ENCODE measurements at regions not wholly inside any gene's neighbourhood (a gene's known extent, or its start where the extent isn't known, plus 50 kb on each side); places are given as distances from the start of the nearest gene placed in this dataset.
"Not testable (repeated sequence)": the region's sequence is repeated elsewhere in the genome, so short reads cannot be mapped to it uniquely, and the experiment has no call there.

GRCh38 chr4:8972635-8973034 lies 101.0 kb upstream of the HMX1 start:
- not testable (repeated sequence) for DNase-seq

GRCh38 chr4:8965896-8966295 lies 94.3 kb upstream of the HMX1 start:
- not testable (repeated sequence) for DNase-seq

- not testable (repeated sequence) for DNase-seq
Observed at GRCh38 chr4:8964201-8964788, 92.7 kb upstream of the HMX1 start.

- DNase-seq: not testable (repeated sequence)
Observed at GRCh38 chr4:8963533-8963932, 91.9 kb upstream of the HMX1 start.

- DNase-seq: peak; percentile 54 to 82 (median 54)
Observed at GRCh38 chr4:8961343-8961742, 89.7 kb upstream of the HMX1 start.

GRCh38 chr4:8959471-8959870 lies 87.8 kb upstream of the HMX1 start:
- DNase-seq: not testable (repeated sequence)

DNA sequence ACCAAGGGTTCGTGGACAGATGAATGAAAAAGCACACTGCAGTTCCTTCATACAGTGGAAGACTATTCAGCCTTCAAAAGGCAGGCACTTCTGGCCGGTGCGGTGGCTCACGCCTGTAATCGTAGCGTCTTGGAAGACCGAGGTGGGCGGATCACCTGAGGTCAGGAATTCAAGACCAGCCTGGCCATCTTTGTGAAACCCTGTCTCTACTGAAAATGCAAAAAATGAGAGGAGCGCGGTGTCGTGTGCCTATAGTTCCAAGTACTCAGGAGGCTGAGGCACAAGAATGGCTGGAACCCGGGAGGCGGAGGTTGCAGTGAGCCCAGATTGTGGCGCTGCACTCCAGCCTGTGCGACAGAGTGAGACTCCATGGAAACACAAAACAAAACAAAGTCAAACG lies 82.4 kb upstream of the HMX1 start:
- DNase-seq: not testable (repeated sequence)

DNA sequence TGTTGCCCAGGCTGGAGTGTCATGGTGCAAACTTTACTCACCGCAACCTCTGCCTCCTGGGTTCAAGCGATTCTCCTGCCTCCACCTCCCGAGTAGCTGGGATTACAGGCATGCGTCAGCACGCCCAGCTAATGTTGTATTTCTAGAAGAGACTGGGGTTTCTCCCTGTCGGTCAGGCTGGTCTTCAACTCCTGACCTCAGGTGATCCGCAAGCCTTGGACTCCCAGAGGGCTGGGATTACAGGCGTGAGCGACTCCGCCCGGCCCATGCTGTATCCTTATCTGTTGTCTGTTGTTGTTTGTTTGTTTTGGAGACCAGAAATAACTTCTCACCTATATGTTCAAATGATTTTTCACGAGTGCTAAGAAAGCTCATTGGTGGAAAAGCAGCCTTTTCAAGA lies 81.2 kb upstream of the HMX1 start:
- DNase-seq: not testable (repeated sequence)

DNA sequence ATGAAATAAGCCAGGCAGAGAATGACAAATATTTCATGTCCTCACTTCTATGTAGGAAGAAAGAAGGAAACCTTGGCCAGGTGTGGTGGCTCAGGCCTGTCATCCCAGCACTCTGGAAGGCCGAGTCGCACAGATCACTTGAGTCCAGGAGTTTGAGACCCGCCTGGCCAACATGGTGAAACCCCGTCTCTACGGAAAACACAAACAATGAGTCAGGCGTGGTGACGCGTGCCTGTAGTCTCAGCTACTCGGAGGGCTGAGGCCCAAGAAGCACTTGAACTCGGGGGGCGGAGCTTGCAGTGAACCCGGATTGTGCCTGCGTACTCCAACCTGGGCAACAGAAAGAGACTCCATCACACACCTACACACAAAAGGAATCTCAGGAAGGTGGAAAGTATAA lies 80.5 kb upstream of the HMX1 start:
- DNase-seq: not testable (repeated sequence)

DNA sequence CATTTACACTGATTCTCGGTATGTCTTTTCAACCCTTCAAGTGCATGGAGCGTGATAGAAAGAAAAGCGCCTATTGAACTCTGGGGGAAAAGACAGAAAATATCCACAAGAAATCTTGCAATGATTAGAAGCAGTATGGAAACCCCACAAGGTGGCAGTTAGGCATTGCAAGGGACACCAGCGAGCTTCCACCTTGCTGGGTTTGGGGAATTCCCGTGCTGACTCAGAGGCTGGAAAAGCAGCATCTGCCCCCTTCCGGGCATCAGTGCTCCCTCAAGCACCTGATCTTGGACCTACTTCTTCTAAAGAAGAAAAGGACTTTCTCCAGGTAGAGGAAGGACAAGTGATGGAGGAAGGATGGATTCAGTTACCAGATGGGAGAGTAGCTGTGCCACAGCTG lies 73.9 kb upstream of the HMX1 start:
- DNase-seq: not testable (repeated sequence)

- not testable (repeated sequence) for DNase-seq
Observed at GRCh38 chr4:8943367-8943766, 71.7 kb upstream of the HMX1 start.

DNA sequence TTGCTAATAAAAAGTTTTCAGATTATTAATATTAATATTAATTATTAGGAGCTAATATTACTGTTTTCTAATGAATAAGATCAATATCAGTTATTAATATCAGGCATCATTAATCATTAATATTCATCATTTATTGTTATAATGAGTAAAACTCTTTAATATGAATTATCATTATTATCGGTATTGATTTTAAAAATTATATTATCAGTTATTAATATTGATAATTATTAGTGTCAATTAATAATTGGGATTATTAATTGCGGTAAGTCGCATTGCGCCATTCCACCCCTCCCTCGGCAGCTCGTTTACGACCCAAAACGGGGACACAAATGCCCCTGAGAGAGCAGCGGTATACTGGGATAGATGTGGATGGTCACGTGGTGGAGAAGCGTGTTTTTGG lies 70.4 kb upstream of the HMX1 start:
- DNase-seq: not testable (repeated sequence)

- DNase-seq: not testable (repeated sequence)
Observed at GRCh38 chr4:8941492-8941805, 69.8 kb upstream of the HMX1 start.

- no peak for DNase-seq
Observed at GRCh38 chr4:8940792-8941491, 69.3 kb upstream of the HMX1 start.

- DNase-seq: no peak
Observed at GRCh38 chr4:8939840-8940742, 68.5 kb upstream of the HMX1 start.

GRCh38 chr4:8939160-8939839 lies 67.7 kb upstream of the HMX1 start:
- no peak for DNase-seq

- DNase-seq: no peak
Observed at GRCh38 chr4:8938623-8939022, 67.0 kb upstream of the HMX1 start.

GRCh38 chr4:8938137-8938536 lies 66.5 kb upstream of the HMX1 start:
- no peak for DNase-seq

GRCh38 chr4:8932884-8933283 lies 61.2 kb upstream of the HMX1 start:
- no peak for DNase-seq

GRCh38 chr4:8928074-8928473 lies 56.4 kb upstream of the HMX1 start:
- DNase-seq: no peak

GRCh38 chr4:8922481-8922880 lies 50.8 kb upstream of the HMX1 start:
- DNase-seq: no peak

DNA sequence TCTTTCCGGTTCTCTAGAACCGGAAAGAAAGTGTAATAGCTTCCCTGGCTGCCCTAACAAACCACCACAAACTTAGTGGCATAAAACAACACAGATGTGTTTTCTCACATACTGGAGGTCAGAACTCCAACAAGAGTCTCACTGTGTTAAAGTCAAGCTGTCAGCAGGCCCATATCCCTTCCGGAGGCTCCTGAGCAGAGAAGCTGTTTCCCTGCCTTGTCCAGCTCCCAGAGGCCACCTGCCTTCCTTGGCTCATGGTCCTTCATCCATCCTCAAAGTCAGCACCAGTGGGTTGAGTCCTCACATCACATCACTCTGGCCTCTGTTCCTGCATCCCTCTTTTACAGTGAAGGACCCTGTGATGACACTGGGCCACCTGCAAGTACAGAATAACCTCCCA lies 49.8 kb upstream of the HMX1 start:
- no peak for DNase-seq
